ENCODE measurements at regions not wholly inside any gene's neighbourhood (a gene's known extent, or its start where the extent isn't known, plus 50 kb on each side); places are given as distances from the start of the nearest gene placed in this dataset.
"Not testable (repeated sequence)": the region's sequence is repeated elsewhere in the genome, so short reads cannot be mapped to it uniquely, and the experiment has no call there.

GRCh38 chr6:20346948-20347347 lies 54.7 kb upstream of the E2F3 start:
- H3K36me3 ChIP-seq; DNase-seq; H3K27me3 ChIP-seq; H3K27ac ChIP-seq; H3K9me3 ChIP-seq (replicated peaks); H3K4me3 ChIP-seq; H3K4me1 ChIP-seq: not testable (repeated sequence)

GRCh38 chr6:20348041-20348440 lies 53.6 kb upstream of the E2F3 start:
- H3K27me3 ChIP-seq = no peaks in the 10 kb centered on the region
- DNase-seq = no peak
- no peaks in the 10 kb centered on the region for H3K9me3 ChIP-seq (replicated peaks)
- H3K4me3 ChIP-seq = no peak overlapping the region
- H3K36me3 ChIP-seq = no peaks in the 10 kb centered on the region
- H3K27ac ChIP-seq = no peak overlapping the region
- H3K4me1 ChIP-seq = no peaks in the 10 kb centered on the region

- Histone ChIP-seq H3K4me1 (no peaks in the 10 kb centered on the region), H3K27me3 (no peaks in the 10 kb centered on the region), H3K9me3 (replicated peaks) (no peaks in the 10 kb centered on the region), H3K36me3 (no peaks in the 10 kb centered on the region), H3K27ac (no peak overlapping the region), H3K4me3 (no peak overlapping the region)
- DNase-seq = no peak
These were observed 52.5 kb upstream of the E2F3 start for GRCh38 chr6:20349225-20349624.

DNA sequence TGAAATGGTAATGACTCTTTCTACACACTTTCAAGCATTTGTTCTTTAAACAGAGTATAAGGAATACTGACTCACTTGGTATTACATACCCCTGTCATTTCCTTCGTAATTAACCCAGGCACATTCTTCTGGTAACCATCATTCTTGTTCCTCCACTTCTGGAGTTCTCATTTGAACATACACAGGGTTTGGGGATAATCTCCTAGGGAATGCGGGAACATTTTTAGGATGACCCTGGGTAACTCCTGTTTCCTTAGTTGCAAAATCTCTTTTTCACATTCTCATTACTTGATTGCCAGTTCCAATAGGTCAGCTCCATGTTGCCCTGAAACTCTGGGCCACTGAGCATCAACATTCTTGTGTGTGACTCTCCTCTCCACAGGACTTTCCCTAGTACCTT lies 51.5 kb upstream of the E2F3 start:
- Histone ChIP-seq H3K36me3 (no peaks in the 10 kb centered on the region), H3K27ac (no peak overlapping the region), H3K27me3 (no peaks in the 10 kb centered on the region), H3K4me3 (no peak overlapping the region), H3K9me3 (replicated peaks) (no peaks in the 10 kb centered on the region), H3K4me1 (no peaks in the 10 kb centered on the region)
- no peak for DNase-seq

- no peaks in the 10 kb centered on the region for H3K27me3 ChIP-seq
- no peaks in the 10 kb centered on the region for H3K4me1 ChIP-seq
- H3K36me3 ChIP-seq = no peaks in the 10 kb centered on the region
- DNase-seq = no peak
- no peaks in the 10 kb centered on the region for H3K9me3 ChIP-seq (replicated peaks)
- H3K27ac ChIP-seq = no peak overlapping the region
- no peak overlapping the region for H3K4me3 ChIP-seq
These were observed 50.1 kb upstream of the E2F3 start for GRCh38 chr6:20351534-20351933.

Measured in SJCRH30 (cell line).